ENCODE measurements at regions not wholly inside any gene's neighbourhood (a gene's known extent, or its start where the extent isn't known, plus 50 kb on each side); places are given as distances from the start of the nearest gene placed in this dataset.

DNA sequence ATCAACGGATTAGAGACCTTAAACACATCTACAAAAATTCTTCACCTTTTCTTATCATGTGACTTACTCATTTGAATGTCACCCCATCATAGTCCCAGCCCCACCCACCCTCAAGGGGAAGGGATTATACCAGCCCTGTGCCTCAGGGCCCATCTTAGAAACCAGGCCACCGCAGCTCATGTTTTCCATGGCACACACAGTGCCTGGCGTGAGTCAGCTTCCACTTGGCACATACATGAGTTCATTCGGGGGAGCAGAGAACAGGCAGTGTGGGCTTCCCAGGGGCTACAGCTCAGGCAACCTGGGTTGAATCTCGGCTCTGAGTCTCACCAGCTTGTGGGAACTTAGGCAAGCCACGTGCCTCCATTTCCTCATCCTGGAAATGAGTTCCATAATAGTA is 310.6 kb downstream of the NPHP4 start:
- TF ChIP-seq CTCF (conservative IDR thresholded peaks at IDR 0.05; ENCODE audit: low read depth in 2 of 2) (no peak), EZH2phosphoT487 (IDR thresholded peaks at IDR 0.05; ENCODE audit: unreplicated experiment) (no peak), REST (IDR thresholded peaks at IDR 0.05; ENCODE audit: unreplicated experiment) (no peak), EZH2 (IDR thresholded peaks at IDR 0.05; ENCODE audit: low read depth, unreplicated experiment) (no peak), JUNB (IDR thresholded peaks at IDR 0.05; ENCODE audit: unreplicated experiment) (no peak), POLR2AphosphoS5 (IDR thresholded peaks at IDR 0.05; ENCODE audit: low read depth) (no peak), CREB1 (CRISPR knock-in tag; IDR thresholded peaks at IDR 0.05; ENCODE audit: low read depth) (no peak), ETS1 (IDR thresholded peaks at IDR 0.05) (no peak), STAT1 (IDR thresholded peaks at IDR 0.05; ENCODE audit: unreplicated experiment) (no peak), ZNF331 (CRISPR knock-in tag; IDR thresholded peaks at IDR 0.05; ENCODE audit: low read depth) (no peak), NANOG (IDR thresholded peaks at IDR 0.05; ENCODE audit: borderline replicate concordance) (no peak)
